Pancreas (tissue), 10 donors: ENCODE measurements at regions not wholly inside any gene's neighbourhood (a gene's known extent, or its start where the extent isn't known, plus 50 kb on each side); places are given as distances from the start of the nearest gene placed in this dataset.

ENCODE experiments used
- ATAC-seq, 4 donors: fragments of 200-7000 bp; cut with Tn5 transposase; one replicate each; pipeline versions ENCODE4 v1.8.0 to v1.9.1; 2020; ENCODE audit warnings: mild to moderate bottlenecking in 4 of 4, moderate library complexity in 4 of 4
- DNase-seq, 6 donors: peaks; one replicate each; pipeline ENCODE4 v3.0.0-alpha.2; 2020
- FAIRE-seq: peaks from 2 replicates; lab custom pipeline; 2012; peaks lifted over from hg19 to GRCh38; lab: Jason Lieb, UNC
- H3K27ac ChIP-seq, 4 donors: fragments of 200-600 bp; sonication (generic); 1 replicate in 3 of 4; 2 replicates in 1 of 4; pipeline versions ENCODE4 v1.5.0 to v1.8.0; 2020
- H3K27me3 ChIP-seq, 4 donors: fragments of 200-600 bp; one replicate each; pipeline ENCODE4 v1.8.0; 2021
- H3K36me3 ChIP-seq, 3 donors: fragments of 200-600 bp; sonication (generic) in 1 of 3; one replicate each; pipeline versions ENCODE4 v1.5.0 to v1.8.0; 2020 to 2021
- H3K4me1 ChIP-seq, 3 donors: fragments of 200-600 bp; one replicate each; pipeline ENCODE4 v1.8.0; 2021
- H3K4me3 ChIP-seq, 4 donors: fragments of 200-600 bp; sonication (generic) in 2 of 4; one replicate each; pipeline versions ENCODE4 v1.5.0 to v1.8.0; 2020 to 2021
- H3K9me3 ChIP-seq, 4 donors: fragments of 200-600 bp; one replicate each; pipeline ENCODE4 v1.8.0; 2021
- CTCF ChIP-seq, 4 donors: fragments of 200-600 bp; sonication (generic) in 3 of 4; IDR thresholded peaks; one replicate each; pipeline versions ENCODE4 v1.5.0 to v1.8.0; 2021; ENCODE audit warnings: antibody characterized with exemption in 4 of 4
- WGBS, 2 donors: extraction: QIAGEN DNeasy Blood & Tissue Kit; methylation state at CpG; one replicate each; pipeline ENCODE4 v1.1.7; 2013; 5-methylcytosine and 5-hydroxymethylcytosine counted together
- intact Hi-C, 3 donors: fragments of 100-400 bp; cut with DNase I; formaldehyde crosslinking; loops; one replicate each; pipeline versions ENCODE4 v1.11.1 to v1.14.2; 2022
- donor health status: healthy with polysubstance abuse.
- donor health status: DM: no; HTN: no; CAD: no; lungs with moderate emphysema.
- donor health status: DM: no; HTN: no; CAD: no.
- donor health status: control.
- donor health status: control.
- donor health status: Bipolar disorder and iron deficiency.
- donor health status: DM: yes; HTN: yes; CAD: no.
- donor health status: DM: no; HTN: no; CAD: no.
- donor health status: DM: no; HTN: no; CAD: no.
- donor health status: DM: yes; HTN: yes; CAD: no.

GRCh38 chr17:68783861-68784260, 171.3 kb downstream of the ABCA8 start:
- DNase-seq (no peak), FAIRE-seq (no peak), ATAC-seq (no peak)
- H3K27me3 ChIP-seq = no peaks in the 10 kb centered on the region
- H3K9me3 ChIP-seq = no peaks in the 10 kb centered on the region
- intact Hi-C loops = no loop called here
- no peak overlapping the region for H3K4me3 ChIP-seq
- no peaks in the 10 kb centered on the region for H3K36me3 ChIP-seq
- WGBS, 2 donors = 92 to 96% methylated on average over 4 of the region's 4 CpGs
- H3K4me1 ChIP-seq = peaks cover 0 to 4% (median 0%) of the 10 kb centered on the region in 3 donors
- TF ChIP-seq CTCF (IDR thresholded peaks at IDR 0.05) = no peak
- no peak overlapping the region for H3K27ac ChIP-seq

GRCh38 chr17:68782789-68783188, 172.4 kb downstream of the ABCA8 start:
- no peak for TF ChIP-seq CTCF (IDR thresholded peaks at IDR 0.05)
- H3K9me3 ChIP-seq = no peaks in the 10 kb centered on the region
- H3K27me3 ChIP-seq = no peaks in the 10 kb centered on the region
- H3K36me3 ChIP-seq = no peaks in the 10 kb centered on the region
- ATAC-seq = peak in 2 of 4 donors; percentile 31 to 46
- intact Hi-C loops = no loop called here
- DNase-seq = no peak
- no peak overlapping the region for H3K27ac ChIP-seq
- H3K4me1 ChIP-seq = peaks cover 5 to 6% (median 6%) of the 10 kb centered on the region in 3 donors
- no peak for FAIRE-seq
- 93 to 94% methylated on average over 1 of the region's 1 CpG for WGBS, 2 donors
- no peak overlapping the region for H3K4me3 ChIP-seq

DNA sequence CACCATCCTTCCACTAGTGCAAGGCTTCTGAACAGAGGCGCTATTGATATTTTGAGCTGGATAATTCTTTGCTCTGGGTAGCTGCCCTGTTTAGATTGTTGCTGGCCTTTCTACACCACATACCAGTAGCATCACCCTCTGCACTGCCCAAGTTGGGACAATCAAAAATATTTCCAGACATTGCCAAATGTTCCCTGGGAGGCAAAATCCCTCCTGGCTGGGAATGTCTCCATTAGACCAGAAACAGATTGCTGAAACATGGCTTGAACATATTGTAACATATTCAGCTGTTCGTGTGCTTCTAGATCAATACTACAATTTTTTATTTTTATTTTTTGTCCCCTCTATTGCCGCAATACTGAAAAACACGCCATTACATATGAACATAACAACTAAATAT, 174.6 kb downstream of the ABCA8 start:
- H3K4me3 ChIP-seq = no peak overlapping the region
- no peaks in the 10 kb centered on the region for H3K27me3 ChIP-seq
- H3K9me3 ChIP-seq = no peaks in the 10 kb centered on the region
- peaks cover 6 to 8% (median 8%) of the 10 kb centered on the region in 3 donors for H3K4me1 ChIP-seq
- H3K27ac ChIP-seq = no peak overlapping the region
- DNase-seq (no peak), ATAC-seq (no peak), FAIRE-seq (no peak)
- intact Hi-C loops = no loop called here
- TF ChIP-seq CTCF (IDR thresholded peaks at IDR 0.05) = no peak
- H3K36me3 ChIP-seq = no peaks in the 10 kb centered on the region
- 83 to 89% methylated on average over 4 of the region's 4 CpGs for WGBS, 2 donors

DNA sequence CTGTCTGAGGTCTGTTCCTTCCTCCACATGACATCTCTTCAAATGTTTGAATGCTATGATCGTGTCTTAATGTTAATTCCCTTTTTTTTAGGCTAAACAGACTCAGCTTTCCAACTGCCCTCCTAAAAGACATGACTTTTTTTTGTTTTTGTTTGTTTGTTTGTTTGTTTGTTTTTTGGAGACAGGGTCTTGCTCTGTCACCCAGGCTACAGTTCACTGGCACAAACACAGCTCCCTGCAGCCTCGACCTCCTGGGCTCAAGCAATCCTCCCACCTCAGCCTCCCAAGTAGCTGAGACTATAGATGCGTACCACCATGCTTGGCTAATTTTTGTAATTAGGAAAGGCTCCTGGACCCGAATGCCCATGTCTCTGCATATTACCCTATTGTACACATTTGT, 176.5 kb downstream of the ABCA8 start:
- no peak for DNase-seq
- intact Hi-C loops = loop anchor here in 2 of 3 donors (5.0 to 10.0 kb wide), 2 partner anchors 456 to 459 kb away; no protein-coding TSS in a partner anchor
- no peak for ATAC-seq
- Histone ChIP-seq H3K4me1 (peaks cover 6 to 8% (median 8%) of the 10 kb centered on the region in 3 donors), H3K36me3 (no peaks in the 10 kb centered on the region), H3K9me3 (no peaks in the 10 kb centered on the region), H3K4me3 (no peak overlapping the region), H3K27me3 (no peaks in the 10 kb centered on the region), H3K27ac (no peak overlapping the region)
- TF ChIP-seq CTCF (IDR thresholded peaks at IDR 0.05) = no peak
- 81 to 88% methylated on average over 4 of the region's 4 CpGs for WGBS, 2 donors
- no peak for FAIRE-seq

GRCh38 chr17:68777856-68778694, 176.9 kb upstream of the FAM20A start:
- peak; percentile 39 to 62 (median 48) for ATAC-seq
- DNase-seq = peak in 2 of 6 donors; percentile 27 to 42
- Histone ChIP-seq H3K36me3 (no peaks in the 10 kb centered on the region), H3K4me3 (peak overlapping the region in 1 of 4 donors; percentile 10), H3K27ac (peak overlapping the region in 1 of 4 donors; percentile 15), H3K9me3 (no peaks in the 10 kb centered on the region), H3K4me1 (peaks cover 6 to 8% (median 8%) of the 10 kb centered on the region in 3 donors), H3K27me3 (no peaks in the 10 kb centered on the region)
- intact Hi-C loops = loop anchor here in 2 of 3 donors (5.0 to 10.0 kb wide), 2 partner anchors 457 to 459 kb away; no protein-coding TSS in a partner anchor
- 11 to 12% methylated on average over 10 of the region's 10 CpGs for WGBS, 2 donors
- no peak for FAIRE-seq
- TF ChIP-seq CTCF (IDR thresholded peaks at IDR 0.05) = no peak
